Pancreas (tissue), 10 donors: ENCODE measurements at regions not wholly inside any gene's neighbourhood (a gene's known extent, or its start where the extent isn't known, plus 50 kb on each side); places are given as distances from the start of the nearest gene placed in this dataset.
"Not testable (repeated sequence)": the region's sequence is repeated elsewhere in the genome, so short reads cannot be mapped to it uniquely, and the experiment has no call there.

Experiments
- ATAC-seq, 4 donors: fragments of 200-7000 bp; cut with Tn5 transposase; one replicate each; pipeline versions ENCODE4 v1.8.0 to v1.9.1; 2020; ENCODE audit warnings: mild to moderate bottlenecking in 4 of 4, moderate library complexity in 4 of 4
- DNase-seq, 6 donors: peaks; one replicate each; pipeline ENCODE4 v3.0.0-alpha.2; 2020
- FAIRE-seq: peaks from 2 replicates; lab custom pipeline; 2012; peaks lifted over from hg19 to GRCh38; lab: Jason Lieb, UNC
- H3K27ac ChIP-seq, 4 donors: fragments of 200-600 bp; sonication (generic); 1 replicate in 3 of 4; 2 replicates in 1 of 4; pipeline versions ENCODE4 v1.5.0 to v1.8.0; 2020
- H3K27me3 ChIP-seq, 4 donors: fragments of 200-600 bp; one replicate each; pipeline ENCODE4 v1.8.0; 2021
- H3K36me3 ChIP-seq, 3 donors: fragments of 200-600 bp; sonication (generic) in 1 of 3; one replicate each; pipeline versions ENCODE4 v1.5.0 to v1.8.0; 2020 to 2021
- H3K4me1 ChIP-seq, 3 donors: fragments of 200-600 bp; one replicate each; pipeline ENCODE4 v1.8.0; 2021
- H3K4me3 ChIP-seq, 4 donors: fragments of 200-600 bp; sonication (generic) in 2 of 4; one replicate each; pipeline versions ENCODE4 v1.5.0 to v1.8.0; 2020 to 2021
- H3K9me3 ChIP-seq, 4 donors: fragments of 200-600 bp; one replicate each; pipeline ENCODE4 v1.8.0; 2021
- CTCF ChIP-seq, 4 donors: fragments of 200-600 bp; sonication (generic) in 3 of 4; IDR thresholded peaks; one replicate each; pipeline versions ENCODE4 v1.5.0 to v1.8.0; 2021; ENCODE audit warnings: antibody characterized with exemption in 4 of 4
- WGBS, 2 donors: extraction: QIAGEN DNeasy Blood & Tissue Kit; methylation state at CpG; one replicate each; pipeline ENCODE4 v1.1.7; 2013; 5-methylcytosine and 5-hydroxymethylcytosine counted together
- intact Hi-C, 3 donors: fragments of 100-400 bp; cut with DNase I; formaldehyde crosslinking; loops; one replicate each; pipeline versions ENCODE4 v1.11.1 to v1.14.2; 2022
- donor health status: healthy with polysubstance abuse.
- donor health status: DM: no; HTN: no; CAD: no; lungs with moderate emphysema.
- donor health status: DM: no; HTN: no; CAD: no.
- donor health status: control.
- donor health status: control.
- donor health status: Bipolar disorder and iron deficiency.
- donor health status: DM: yes; HTN: yes; CAD: no.
- donor health status: DM: no; HTN: no; CAD: no.
- donor health status: DM: no; HTN: no; CAD: no.
- donor health status: DM: yes; HTN: yes; CAD: no.

GRCh38 chr16:10262377-10263132 is 80.3 kb upstream of the GRIN2A start:
- no peaks in the 10 kb centered on the region for H3K4me1 ChIP-seq
- FAIRE-seq (no peak), ATAC-seq (no peak), DNase-seq (no peak)
- no peak for TF ChIP-seq CTCF (IDR thresholded peaks at IDR 0.05)
- WGBS, 2 donors: 83 to 87% methylated on average over 7 of the region's 7 CpGs
- intact Hi-C loops: no loop called here
- no peak overlapping the region for H3K27ac ChIP-seq
- H3K36me3 ChIP-seq: no peaks in the 10 kb centered on the region
- H3K27me3 ChIP-seq: no peaks in the 10 kb centered on the region
- no peak overlapping the region for H3K4me3 ChIP-seq
- no peaks in the 10 kb centered on the region for H3K9me3 ChIP-seq

DNA sequence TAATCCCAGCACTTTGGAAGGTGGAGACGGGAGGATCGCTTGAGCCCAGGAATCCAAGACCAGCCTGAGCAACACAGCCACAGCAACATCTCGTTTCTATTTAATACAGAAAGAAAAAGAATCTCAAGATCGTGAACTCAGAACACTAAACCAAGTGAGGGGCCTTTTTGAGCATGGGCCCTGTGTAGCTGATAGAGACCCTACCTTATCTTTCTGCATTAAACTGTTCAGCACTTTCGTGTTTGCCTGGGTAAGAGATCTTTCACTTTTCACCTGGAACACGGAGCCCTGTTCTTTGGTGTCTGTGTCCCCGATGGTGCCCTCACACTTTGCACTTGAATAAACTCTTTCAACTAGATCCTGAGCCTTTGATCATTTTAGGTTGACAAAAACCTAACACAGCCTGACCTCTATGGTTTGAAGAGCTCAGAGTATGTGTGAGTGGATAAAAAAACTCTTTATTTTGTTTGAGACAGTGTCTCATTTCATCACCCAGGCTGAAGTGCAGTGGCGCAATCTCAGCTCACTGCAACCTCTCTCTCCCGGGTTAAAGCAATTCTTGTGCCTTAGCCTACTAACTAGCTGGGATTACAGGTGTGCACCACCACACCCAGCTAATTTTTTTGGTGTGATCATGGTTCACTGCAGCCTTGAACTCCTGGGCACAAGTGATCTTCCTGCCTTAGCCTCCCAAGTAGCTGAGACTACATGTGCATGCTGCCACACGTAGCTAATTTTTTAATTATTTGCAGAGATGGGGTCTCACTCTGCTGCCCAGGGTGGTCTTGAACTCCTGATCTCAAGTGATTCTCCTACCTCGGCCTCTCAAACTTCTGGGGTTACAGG is 83.8 kb upstream of the GRIN2A start:
- no peak for FAIRE-seq

GRCh38 chr16:10266809-10267208 is 84.6 kb upstream of the GRIN2A start:
- FAIRE-seq (no peak), ATAC-seq (no peak), DNase-seq (no peak)
- no peaks in the 10 kb centered on the region for H3K4me1 ChIP-seq
- H3K27ac ChIP-seq: no peak overlapping the region
- intact Hi-C loops: no loop called here
- no peak overlapping the region for H3K4me3 ChIP-seq
- WGBS, 2 donors: 79 to 85% methylated on average over 5 of the region's 5 CpGs
- H3K27me3 ChIP-seq: no peaks in the 10 kb centered on the region
- no peak for TF ChIP-seq CTCF (IDR thresholded peaks at IDR 0.05)
- H3K9me3 ChIP-seq: no peaks in the 10 kb centered on the region
- H3K36me3 ChIP-seq: no peaks in the 10 kb centered on the region

More for the DNA sequence above, 83.8 kb upstream of the GRIN2A start:
- no peaks in the 10 kb centered on the region for H3K27me3 ChIP-seq
- no peak overlapping the region for H3K4me3 ChIP-seq
- ATAC-seq: no peak
- H3K4me1 ChIP-seq: no peaks in the 10 kb centered on the region
- no peak for TF ChIP-seq CTCF (IDR thresholded peaks at IDR 0.05)
- H3K9me3 ChIP-seq: no peaks in the 10 kb centered on the region
- H3K27ac ChIP-seq: no peak overlapping the region
- intact Hi-C loops: no loop called here
- no peaks in the 10 kb centered on the region for H3K36me3 ChIP-seq
- DNase-seq: no peak
- WGBS, 2 donors: 73 to 75% methylated on average over 11 of the region's 11 CpGs

DNA sequence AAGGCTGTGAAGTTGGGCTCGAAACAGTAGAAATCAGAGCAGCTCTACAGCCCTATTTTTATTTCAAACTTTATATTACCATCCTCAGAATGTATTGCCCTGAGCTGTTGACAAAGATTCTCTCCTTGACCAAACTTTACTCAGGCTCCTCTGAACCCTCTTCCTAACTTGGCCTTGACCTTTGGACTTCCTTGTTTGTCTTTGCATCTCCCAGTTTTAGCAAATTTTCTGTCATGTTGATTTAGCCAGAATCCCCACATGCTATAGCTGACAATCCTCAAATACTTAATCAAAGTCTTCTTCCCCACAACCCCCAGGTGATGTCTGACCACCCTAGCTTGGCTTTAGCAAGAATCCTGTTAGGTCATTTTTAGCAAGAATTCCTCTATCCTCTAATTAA is 87.4 kb upstream of the GRIN2A start:
- H3K27ac ChIP-seq: no peak overlapping the region
- no peak for ATAC-seq
- 90% methylated on average over 1 of the region's 1 CpG for WGBS, 2 donors

DNA sequence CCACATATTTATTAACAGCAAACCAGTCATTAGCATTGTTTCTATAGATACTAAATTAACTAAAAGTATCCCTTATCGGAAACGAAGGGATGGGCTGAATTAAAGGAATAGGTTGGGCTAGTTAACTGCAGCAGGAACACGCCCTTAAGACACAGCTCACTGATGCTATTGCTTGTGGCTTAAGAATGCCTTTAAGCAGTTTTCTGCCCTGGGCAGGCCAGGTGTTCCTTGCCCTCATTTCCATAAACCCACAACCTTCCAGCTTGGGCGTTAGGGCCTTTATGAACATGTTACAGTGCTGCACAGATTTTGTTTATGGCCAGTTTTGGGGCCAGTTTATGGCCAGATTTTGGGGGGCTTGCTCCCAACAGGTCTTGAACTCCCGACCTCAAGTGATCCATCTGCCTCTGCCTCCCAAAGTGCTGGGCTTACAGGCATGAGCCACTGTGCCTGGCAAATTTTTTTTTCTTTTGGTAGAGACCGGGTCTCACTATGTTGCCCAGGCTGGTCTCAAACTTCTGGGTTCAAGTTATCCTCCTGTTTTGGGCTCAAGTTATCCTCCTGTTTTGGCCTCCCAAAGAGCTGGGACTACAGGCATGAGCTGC is 90.1 kb upstream of the GRIN2A start:
- H3K36me3 ChIP-seq, DNase-seq, H3K27me3 ChIP-seq, intact Hi-C loops, FAIRE-seq, H3K27ac ChIP-seq, H3K4me3 ChIP-seq, ATAC-seq, H3K9me3 ChIP-seq, H3K4me1 ChIP-seq: not testable (repeated sequence)
- WGBS, 2 donors: 83 to 84% methylated on average over 6 of the region's 6 CpGs

More for the DNA sequence above, 87.4 kb upstream of the GRIN2A start:
- Histone ChIP-seq H3K27me3 (no peaks in the 10 kb centered on the region), H3K4me3 (no peak overlapping the region), H3K9me3 (no peaks in the 10 kb centered on the region), H3K36me3 (no peaks in the 10 kb centered on the region), H3K4me1 (no peaks in the 10 kb centered on the region)
- DNase-seq: no peak
- no peak for FAIRE-seq
- TF ChIP-seq CTCF (IDR thresholded peaks at IDR 0.05): no peak
- intact Hi-C loops: no loop called here

DNA sequence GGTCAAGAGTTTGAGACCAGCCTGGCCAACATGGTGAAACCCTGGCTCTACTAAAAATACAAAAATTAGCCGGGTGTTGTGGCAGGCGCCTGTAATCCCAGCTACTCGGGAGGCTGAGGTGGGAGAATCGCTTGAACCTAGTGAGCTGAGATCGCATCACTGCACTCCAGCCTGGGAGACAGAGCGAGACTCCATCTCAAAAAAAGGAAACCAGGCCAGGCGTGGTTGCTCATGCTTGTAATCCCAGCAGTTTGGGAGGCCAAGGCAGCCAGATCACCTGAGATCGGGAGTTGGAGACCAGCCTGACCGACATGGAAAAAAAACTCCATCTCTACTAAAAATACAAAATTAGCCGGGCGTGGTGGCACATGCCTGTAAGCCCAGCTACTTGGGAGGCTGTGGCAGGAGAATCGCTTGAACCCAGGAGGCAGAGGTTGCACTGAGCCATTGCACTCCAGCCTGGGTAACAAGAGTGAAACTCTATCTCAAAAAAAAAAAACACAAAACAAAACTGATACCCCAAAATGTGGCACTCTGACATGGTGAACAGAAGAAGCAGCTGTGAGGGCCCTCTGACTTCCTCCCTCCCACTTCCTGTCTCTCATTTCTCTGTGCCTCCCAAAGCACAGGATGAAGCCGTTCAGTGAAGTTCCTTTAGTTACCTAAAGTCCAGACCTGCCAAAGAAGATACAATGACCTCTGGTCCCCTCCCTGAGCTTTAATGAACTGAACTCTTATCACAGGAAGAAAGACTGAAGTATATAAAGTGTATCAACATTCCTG is 93.2 kb upstream of the GRIN2A start:
- ATAC-seq, H3K36me3 ChIP-seq, intact Hi-C loops, H3K9me3 ChIP-seq, H3K4me1 ChIP-seq, H3K4me3 ChIP-seq, FAIRE-seq, DNase-seq, H3K27ac ChIP-seq, H3K27me3 ChIP-seq: not testable (repeated sequence)
- WGBS, 2 donors: 88 to 92% methylated on average over 13 of the region's 13 CpGs
